ENCODE measurements at regions not wholly inside any gene's neighbourhood (a gene's known extent, or its start where the extent isn't known, plus 50 kb on each side); places are given as distances from the start of the nearest gene placed in this dataset.
"Not testable (repeated sequence)": the region's sequence is repeated elsewhere in the genome, so short reads cannot be mapped to it uniquely, and the experiment has no call there.

- no peak for DNase-seq
Observed at GRCh38 chr11:101291279-101291678, 161.7 kb upstream of the PGR start.

- DNase-seq: no peak
Observed at GRCh38 chr11:101288392-101288791, 158.8 kb upstream of the PGR start.

GRCh38 chr11:101279728-101280127, 150.1 kb upstream of the PGR start:
- DNase-seq: no peak

GRCh38 chr11:101278286-101278685, 148.7 kb upstream of the PGR start:
- no peak for DNase-seq

GRCh38 chr11:101277036-101277435, 147.4 kb upstream of the PGR start:
- DNase-seq: no peak

GRCh38 chr11:101269990-101270660, 140.5 kb upstream of the PGR start:
- DNase-seq: no peak

- no peak for DNase-seq
Observed at GRCh38 chr11:101269390-101269789, 139.8 kb upstream of the PGR start.

GRCh38 chr11:101267654-101268053, 138.0 kb upstream of the PGR start:
- no peak for DNase-seq

GRCh38 chr11:101264306-101264705, 134.7 kb upstream of the PGR start:
- no peak for DNase-seq

GRCh38 chr11:101262995-101263394, 133.4 kb upstream of the PGR start:
- DNase-seq: no peak

GRCh38 chr11:101262258-101262657, 132.6 kb upstream of the PGR start:
- DNase-seq: no peak

- DNase-seq: no peak
Observed at GRCh38 chr11:101255036-101255435, 125.4 kb upstream of the PGR start.

- DNase-seq: no peak
Observed at GRCh38 chr11:101254037-101254436, 124.4 kb upstream of the PGR start.

- DNase-seq: not testable (repeated sequence)
Observed at GRCh38 chr11:101245635-101246034, 116.0 kb upstream of the PGR start.

- DNase-seq: not testable (repeated sequence)
Observed at GRCh38 chr11:101245081-101245480, 115.5 kb upstream of the PGR start.

- DNase-seq: no peak
Observed at GRCh38 chr11:101241160-101241795, 111.7 kb upstream of the PGR start.

- DNase-seq: not testable (repeated sequence)
Observed at GRCh38 chr11:101231207-101231834, 101.7 kb upstream of the PGR start.

- DNase-seq: no peak
Observed at GRCh38 chr11:101226617-101227016, 97.0 kb upstream of the PGR start.

- DNase-seq: no peak
Observed at GRCh38 chr11:101224221-101224620, 94.6 kb upstream of the PGR start.

GRCh38 chr11:101218091-101218490, 88.5 kb upstream of the PGR start:
- DNase-seq: not testable (repeated sequence)

GRCh38 chr11:101216091-101216490, 86.5 kb upstream of the PGR start:
- not testable (repeated sequence) for DNase-seq

- no peak for DNase-seq
Observed at GRCh38 chr11:101215069-101215468, 85.5 kb upstream of the PGR start.

- no peak for DNase-seq
Observed at GRCh38 chr11:101211407-101211975, 81.9 kb upstream of the PGR start.

GRCh38 chr11:101202614-101203013, 73.0 kb upstream of the PGR start:
- DNase-seq: no peak

Data from hematopoietic multipotent progenitor cell treated with erythropoietin and hydrocortisone succinate and interleukin-3 and kit ligand, for 6 days (in vitro differentiated cells).